GM12865 (cell line): ENCODE measurements at regions not wholly inside any gene's neighbourhood (a gene's known extent, or its start where the extent isn't known, plus 50 kb on each side); places are given as distances from the start of the nearest gene placed in this dataset.

ENCODE experiments used
- DNase-seq: peaks from one replicate; pipeline ENCODE4 v3.0.0; 2010; ENCODE audit warnings: low read depth
- H3K4me3 ChIP-seq: 2 replicates; pipeline ENCODE4 v1.5.1; 2011; ENCODE audit warnings: mild to moderate bottlenecking, low read depth, low read length, control low read depth
- CTCF ChIP-seq: IDR thresholded peaks from 2 replicates; pipeline ENCODE4 v1.5.1; 2011; ENCODE audit warnings: low read length, control low read depth, low read depth, inconsistent platforms; ENCODE audit not compliant: insufficient read depth; ENCODE audit errors: missing control alignments

GRCh38 chr7:124201768-124202349, 169.0 kb upstream of the TMEM229A start:
- no peak overlapping the region for H3K4me3 ChIP-seq
- no peak for TF ChIP-seq CTCF
- no peak for DNase-seq

- no peak for TF ChIP-seq CTCF
- H3K4me3 ChIP-seq = no peak overlapping the region
- DNase-seq = no peak
Observed at GRCh38 chr7:124196519-124196918, 163.7 kb upstream of the TMEM229A start.

- no peak overlapping the region for H3K4me3 ChIP-seq
- no peak for TF ChIP-seq CTCF
- DNase-seq = no peak
Observed at GRCh38 chr7:124192885-124193284, 160.0 kb upstream of the TMEM229A start.

GRCh38 chr7:124191713-124192112, 158.8 kb upstream of the TMEM229A start:
- TF ChIP-seq CTCF = no peak
- no peak overlapping the region for H3K4me3 ChIP-seq
- no peak for DNase-seq

- no peak for TF ChIP-seq CTCF
- no peak for DNase-seq
- H3K4me3 ChIP-seq = no peak overlapping the region
Observed at GRCh38 chr7:124191030-124191429, 158.2 kb upstream of the TMEM229A start.

GRCh38 chr7:124188576-124188975, 155.7 kb upstream of the TMEM229A start:
- H3K4me3 ChIP-seq = no peak overlapping the region
- no peak for TF ChIP-seq CTCF
- DNase-seq = no peak

- no peak for TF ChIP-seq CTCF
- no peak overlapping the region for H3K4me3 ChIP-seq
Observed at GRCh38 chr7:124187962-124188361, 155.1 kb upstream of the TMEM229A start.

More at GRCh38 chr7:124187962-124188361, 155.1 kb upstream of the TMEM229A start:
- no peak for DNase-seq
